HCT116 (cell line): ENCODE measurements at regions not wholly inside any gene's neighbourhood (a gene's known extent, or its start where the extent isn't known, plus 50 kb on each side); places are given as distances from the start of the nearest gene placed in this dataset.

Source experiments
- ATAC-seq: fragments of 200-7000 bp; cut with Tn5 transposase; 2 replicates; pipeline ENCODE4 v1.9.1; 2020; ENCODE audit warnings: mild to moderate bottlenecking, moderate library complexity
- BruUV-seq: library from RNA; stranded (reverse); fragments of 400-500 nt; replicated peaks from 2 replicates; lab custom pipeline; 2021; lab: Mats Ljungman, UMichigan
- CTCF ChIA-PET: fragments of 300-600 bp; sonication (Branson Sonifier 250); formaldehyde crosslinking; loops from one replicate; lab custom pipeline; 2021; ENCODE audit warnings: antibody characterized with exemption; lab: Charles Lee
- POLR2A ChIA-PET: fragments of 300-600, 350-600 bp; sonication (Branson Sonifier 250); formaldehyde crosslinking; loops from one replicate; lab custom pipeline; 2021; ENCODE audit warnings: antibody characterized with exemption; lab: Charles Lee
- RAD21 ChIA-PET, 2 experiments: fragments of 300-600 bp; sonication (Branson Sonifier 250); formaldehyde crosslinking; loops; one replicate each; lab custom pipeline; 2023; ENCODE audit warnings: low total read pairs in 2 of 2; ENCODE audit not compliant: uncharacterized antibody in 2 of 2, unreplicated experiment in 2 of 2, low non-redundant PET in 1 of 2; lab: Charles Lee
- DNase-seq: peaks from one replicate; pipeline ENCODE4 v3.0.0-alpha.2; 2010; ENCODE audit warnings: low read depth, low spot score
- H2AFZ ChIP-seq: fragments of 200-600 bp; shearing (Covaris generic), sonication (generic); 2 replicates; pipeline ENCODE4 v1.6.1; 2017; ENCODE audit warnings: low read depth, mixed run types, mixed read lengths, antibody characterized with exemption, low read length; ENCODE audit not compliant: poor library complexity, severe bottlenecking
- H3K27ac ChIP-seq: 2 replicates; pipeline ENCODE4 v1.5.1; 2012; ENCODE audit warnings: low read depth, low read length
- H3K27me3 ChIP-seq: fragments of 200-600 bp; sonication (generic); 2 replicates; pipeline ENCODE4 v1.6.1; 2016; ENCODE audit warnings: mixed run types, low read length, mixed read lengths; ENCODE audit not compliant: insufficient read depth
- H3K36me3 ChIP-seq, 2 experiments: fragments of 200-500 bp in 1 of 2; fragments of 200-600 bp in 1 of 2; sonication (Bioruptor generic) in 1 of 2; sonication (generic) in 1 of 2; 2 replicates each; pipeline versions ENCODE4 v1.5.1 to v1.6.1; 2014 to 2016; ENCODE audit warnings: low read length in 2 of 2, inconsistent platforms in 1 of 2, mixed read lengths in 1 of 2, mixed run types in 1 of 2; ENCODE audit not compliant: insufficient read depth in 2 of 2, control insufficient read depth in 1 of 2
- H3K4me1 ChIP-seq, 2 experiments: fragments of 200-600 bp in 1 of 2; sonication (generic) in 1 of 2; 2 replicates each; pipeline versions ENCODE4 v1.5.1 to v1.6.1; 2012 to 2017; ENCODE audit warnings: low read length in 2 of 2, inconsistent platforms in 1 of 2, mild to moderate bottlenecking in 1 of 2, mixed read lengths in 1 of 2, mixed run types in 1 of 2, moderate library complexity in 1 of 2; ENCODE audit not compliant: insufficient read depth in 2 of 2, control insufficient read depth in 1 of 2
- H3K4me2 ChIP-seq: fragments of 200-600 bp; sonication (generic); 2 replicates; pipeline ENCODE4 v1.6.1; 2017; ENCODE audit warnings: mixed run types, low read length, mixed read lengths
- H3K4me3 ChIP-seq, 2 experiments: fragments of 200-600 bp in 1 of 2; sonication (generic) in 1 of 2; replicated peaks in 1 of 2; 2 replicates each; pipeline ENCODE4 v1.5.1; 2011 to 2016; ENCODE audit warnings: low read length in 2 of 2, control low read depth in 1 of 2, low read depth in 1 of 2, mild to moderate bottlenecking in 1 of 2, mixed read lengths in 1 of 2, mixed run types in 1 of 2
- H3K79me2 ChIP-seq: fragments of 200-600 bp; sonication (generic); 2 replicates; pipeline ENCODE4 v1.6.1; 2017; ENCODE audit warnings: mild to moderate bottlenecking, mixed run types, low read length, moderate library complexity, mixed read lengths; ENCODE audit not compliant: insufficient read depth
- H3K9ac ChIP-seq: fragments of 200-600 bp; sonication (generic); 2 replicates; pipeline ENCODE4 v1.6.1; 2016; ENCODE audit warnings: low read length, mixed read lengths
- H3K9me2 ChIP-seq: fragments of 200-600 bp; sonication (generic), shearing (Covaris generic); 2 replicates; pipeline ENCODE4 v1.6.1; 2017; ENCODE audit warnings: mixed run types, mild to moderate bottlenecking, moderate library complexity; ENCODE audit not compliant: insufficient read depth
- H3K9me3 ChIP-seq, 2 experiments: fragments of 200-500 bp in 1 of 2; fragments of 200-600 bp in 1 of 2; sonication (Bioruptor generic) in 1 of 2; sonication (generic) in 1 of 2; 2 replicates each; pipeline ENCODE4 v1.6.1; 2014 to 2017; ENCODE audit warnings: low read length in 2 of 2, mixed read lengths in 2 of 2, inconsistent platforms in 1 of 2, low read depth in 1 of 2, mild to moderate bottlenecking in 1 of 2, mixed run types in 1 of 2, moderate library complexity in 1 of 2; ENCODE audit not compliant: control insufficient read depth in 1 of 2, insufficient read depth in 1 of 2
- H4K20me1 ChIP-seq: fragments of 200-600 bp; sonication (generic), shearing (Covaris generic); 2 replicates; pipeline ENCODE4 v1.6.1; 2017; ENCODE audit warnings: mixed run types, mild to moderate bottlenecking, moderate library complexity; ENCODE audit not compliant: insufficient read depth
- CBX3 ChIP-seq: IDR thresholded peaks from 2 replicates; pipeline ENCODE4 v1.6.1; 2012; ENCODE audit warnings: low read depth
- CEBPB ChIP-seq: IDR thresholded peaks from 2 replicates; pipeline ENCODE4 v1.6.1; 2012; ENCODE audit warnings: low read depth
- EGR1 ChIP-seq: IDR thresholded peaks from 2 replicates; pipeline ENCODE4 v1.6.1; 2012; ENCODE audit warnings: low read depth
- EZH2 ChIP-seq: fragments of 200-600 bp; sonication (generic); IDR thresholded peaks from 2 replicates; pipeline ENCODE4 v1.6.1; 2017; ENCODE audit warnings: antibody characterized with exemption, mixed run types
- EZH2phosphoT487 ChIP-seq: fragments of 200-600 bp; IDR thresholded peaks from 2 replicates; pipeline ENCODE4 v1.6.1; 2018; ENCODE audit warnings: antibody characterized with exemption, borderline replicate concordance
- FOSL1 ChIP-seq: IDR thresholded peaks from 2 replicates; pipeline ENCODE4 v1.6.1; 2012; ENCODE audit warnings: low read depth
- JUND ChIP-seq: IDR thresholded peaks from 2 replicates; pipeline ENCODE4 v1.6.1; 2012
- POLR2A ChIP-seq: IDR thresholded peaks from 2 replicates; pipeline ENCODE4 v1.7.0; 2011; ENCODE audit warnings: borderline replicate concordance; ENCODE audit not compliant: insufficient read depth, insufficient read length; ENCODE audit errors: extremely low read depth
- POLR2AphosphoS5 ChIP-seq: IDR thresholded peaks from 2 replicates; pipeline ENCODE4 v1.6.1; 2011; ENCODE audit warnings: mild to moderate bottlenecking, low read depth, low read length, moderate library complexity
- RAD21 ChIP-seq: IDR thresholded peaks from 2 replicates; pipeline ENCODE4 v1.6.1; 2012; ENCODE audit warnings: low read depth, mild to moderate bottlenecking
- SP1 ChIP-seq: IDR thresholded peaks from 2 replicates; pipeline ENCODE4 v1.6.1; 2012; ENCODE audit warnings: low read depth
- SRF ChIP-seq: IDR thresholded peaks from 2 replicates; pipeline ENCODE4 v1.6.1; 2012; ENCODE audit warnings: low read depth
- ZFX ChIP-seq: fragments of 450-650 bp; IDR thresholded peaks from 2 replicates; pipeline ENCODE4 v1.6.1; 2017
- ZNF274 ChIP-seq: fragments of 200-500 bp; sonication (Bioruptor generic); IDR thresholded peaks from 2 replicates; pipeline ENCODE4 v1.6.1; 2014; ENCODE audit warnings: mild to moderate bottlenecking, low read depth, low read length, inconsistent platforms
- intact Hi-C: fragments of 100-400 bp; cut with micrococcal nuclease; formaldehyde crosslinking; loops from 2 replicates; pipeline ENCODE4 v1.10.0; 2022
- TF ChIP-seq, protein P1 (sequence below): IDR thresholded peaks from 2 replicates; pipeline ENCODE4 v1.6.1; 2012
- TF ChIP-seq, protein P2 (sequence below): IDR thresholded peaks from 2 replicates; pipeline ENCODE4 v1.6.1; 2011; ENCODE audit warnings: mild to moderate bottlenecking, low read length, moderate library complexity; ENCODE audit not compliant: insufficient replicate concordance; ENCODE audit errors: extremely low read depth

DNA sequence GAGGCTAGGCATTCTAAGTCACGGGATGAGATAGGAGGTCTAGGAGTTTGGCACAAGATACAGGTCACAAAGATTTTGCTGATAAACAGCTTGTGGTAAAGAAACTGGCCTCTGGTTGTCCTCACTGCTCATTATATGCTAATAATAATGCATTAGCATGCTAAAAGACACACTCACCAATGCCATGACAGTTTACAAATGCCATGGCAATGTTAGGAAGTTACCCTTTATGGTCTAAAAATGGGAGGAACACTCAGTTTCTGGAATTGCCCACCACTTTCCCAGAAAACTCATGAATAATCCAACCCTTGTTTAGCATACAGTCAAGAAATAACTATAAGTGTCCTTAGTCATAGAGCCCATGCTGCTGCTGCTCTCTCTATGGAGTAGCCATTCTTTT lies 286.9 kb downstream of the ZNF674 start:
- Histone ChIP-seq H4K20me1 (no peaks in the 10 kb centered on the region), H3K4me2 (no peak overlapping the region), H3K9ac (no peak overlapping the region), H3K9me3 (no peaks in the 10 kb centered on the region)
- ATAC-seq (no peak), DNase-seq (no peak)
- TF ChIP-seq POLR2A (no peak), ZFX (no peak), EGR1 (no peak), JUND (no peak), POLR2AphosphoS5 (no peak), FOSL1 (no peak), EZH2 (no peak), CEBPB (no peak), EZH2phosphoT487 (no peak), RAD21 (no peak), CBX3 (no peak), SRF (no peak), ZNF274 (no peak), SP1 (no peak)
- TF ChIP-seq, protein P1, sequence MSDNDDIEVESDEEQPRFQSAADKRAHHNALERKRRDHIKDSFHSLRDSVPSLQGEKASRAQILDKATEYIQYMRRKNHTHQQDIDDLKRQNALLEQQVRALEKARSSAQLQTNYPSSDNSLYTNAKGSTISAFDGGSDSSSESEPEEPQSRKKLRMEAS, result no peak
- TF ChIP-seq, protein P2, sequence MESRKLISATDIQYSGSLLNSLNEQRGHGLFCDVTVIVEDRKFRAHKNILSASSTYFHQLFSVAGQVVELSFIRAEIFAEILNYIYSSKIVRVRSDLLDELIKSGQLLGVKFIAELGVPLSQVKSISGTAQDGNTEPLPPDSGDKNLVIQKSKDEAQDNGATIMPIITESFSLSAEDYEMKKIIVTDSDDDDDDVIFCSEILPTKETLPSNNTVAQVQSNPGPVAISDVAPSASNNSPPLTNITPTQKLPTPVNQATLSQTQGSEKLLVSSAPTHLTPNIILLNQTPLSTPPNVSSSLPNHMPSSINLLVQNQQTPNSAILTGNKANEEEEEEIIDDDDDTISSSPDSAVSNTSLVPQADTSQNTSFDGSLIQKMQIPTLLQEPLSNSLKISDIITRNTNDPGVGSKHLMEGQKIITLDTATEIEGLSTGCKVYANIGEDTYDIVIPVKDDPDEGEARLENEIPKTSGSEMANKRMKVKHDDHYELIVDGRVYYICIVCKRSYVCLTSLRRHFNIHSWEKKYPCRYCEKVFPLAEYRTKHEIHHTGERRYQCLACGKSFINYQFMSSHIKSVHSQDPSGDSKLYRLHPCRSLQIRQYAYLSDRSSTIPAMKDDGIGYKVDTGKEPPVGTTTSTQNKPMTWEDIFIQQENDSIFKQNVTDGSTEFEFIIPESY, result no peak
- TF ChIP-seq, all 23 proteins: peak for 0
- RAD21 ChIA-PET, result no interaction called here
- no peak overlapping the region for H2AFZ ChIP-seq
- intact Hi-C loops, result no loop called here
- CTCF ChIA-PET, result no interaction called here
- POLR2A ChIA-PET, result no interaction called here
- no peaks in the 10 kb centered on the region for H3K36me3 ChIP-seq
- no peak overlapping the region for H3K4me3 ChIP-seq
- H3K4me1 ChIP-seq, result peaks cover 18 to 29% of the 10 kb centered on the region in 2 experiments
- no peak overlapping the region for H3K27ac ChIP-seq
- no peaks in the 10 kb centered on the region for H3K9me2 ChIP-seq
- BruUV-seq, result no TSS peak
- no peaks in the 10 kb centered on the region for H3K27me3 ChIP-seq
- no peaks in the 10 kb centered on the region for H3K79me2 ChIP-seq
